Neural cell (in vitro differentiated cells): ENCODE measurements at regions not wholly inside any gene's neighbourhood (a gene's known extent, or its start where the extent isn't known, plus 50 kb on each side); places are given as distances from the start of the nearest gene placed in this dataset.

Source experiments
- CTCF ChIP-seq: fragments of 450-650 bp; IDR thresholded peaks from 2 replicates; pipeline ENCODE4 v1.5.1; 2014; ENCODE audit warnings: antibody characterized with exemption, mild to moderate bottlenecking, moderate library complexity; ENCODE audit not compliant: poor library complexity, severe bottlenecking
- EP300 ChIP-seq: fragments of 450-650 bp; conservative IDR thresholded peaks from 2 replicates; pipeline ENCODE4 v1.6.1; 2014; ENCODE audit warnings: antibody characterized with exemption, mild to moderate bottlenecking, moderate library complexity; ENCODE audit not compliant: poor library complexity, severe bottlenecking
- EZH2 ChIP-seq: fragments of 200-600, 300-800 bp; shearing (Covaris generic), sonication (generic); IDR thresholded peaks from 2 replicates; pipeline ENCODE4 v1.6.1; 2014; ENCODE audit warnings: antibody characterized with exemption, low read length, borderline replicate concordance, mild to moderate bottlenecking; ENCODE audit not compliant: insufficient read depth, poor library complexity, severe bottlenecking
- POLR2AphosphoS5 ChIP-seq: IDR thresholded peaks from 2 replicates; pipeline ENCODE4 v1.6.1; 2012

DNA sequence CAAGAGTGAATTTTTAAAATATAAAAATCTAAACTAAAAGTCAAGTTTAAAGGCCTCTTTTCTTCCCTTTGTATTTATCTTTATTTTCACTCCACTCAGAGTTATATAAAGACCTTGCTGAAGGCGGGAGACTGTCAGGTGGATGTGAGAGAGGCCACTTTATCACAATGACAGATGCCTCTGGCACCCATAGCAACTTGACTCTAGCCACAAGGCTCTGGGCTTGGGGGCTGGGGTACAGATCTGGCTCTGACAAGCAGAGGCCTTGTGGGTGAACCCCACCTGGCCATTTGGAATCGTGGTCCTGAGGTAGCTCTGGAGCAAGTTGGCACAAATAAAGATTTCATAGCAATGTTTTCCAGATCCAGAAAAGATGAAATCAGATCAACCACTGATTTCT lies 417.2 kb downstream of the RFPL4B start:
- no peak for TF ChIP-seq CTCF
- no peak for TF ChIP-seq POLR2AphosphoS5
- TF ChIP-seq EP300, result no peak
- no peak for TF ChIP-seq EZH2
